ENCODE measurements at regions not wholly inside any gene's neighbourhood (a gene's known extent, or its start where the extent isn't known, plus 50 kb on each side); places are given as distances from the start of the nearest gene placed in this dataset.
"Not testable (repeated sequence)": the region's sequence is repeated elsewhere in the genome, so short reads cannot be mapped to it uniquely, and the experiment has no call there.

DNA sequence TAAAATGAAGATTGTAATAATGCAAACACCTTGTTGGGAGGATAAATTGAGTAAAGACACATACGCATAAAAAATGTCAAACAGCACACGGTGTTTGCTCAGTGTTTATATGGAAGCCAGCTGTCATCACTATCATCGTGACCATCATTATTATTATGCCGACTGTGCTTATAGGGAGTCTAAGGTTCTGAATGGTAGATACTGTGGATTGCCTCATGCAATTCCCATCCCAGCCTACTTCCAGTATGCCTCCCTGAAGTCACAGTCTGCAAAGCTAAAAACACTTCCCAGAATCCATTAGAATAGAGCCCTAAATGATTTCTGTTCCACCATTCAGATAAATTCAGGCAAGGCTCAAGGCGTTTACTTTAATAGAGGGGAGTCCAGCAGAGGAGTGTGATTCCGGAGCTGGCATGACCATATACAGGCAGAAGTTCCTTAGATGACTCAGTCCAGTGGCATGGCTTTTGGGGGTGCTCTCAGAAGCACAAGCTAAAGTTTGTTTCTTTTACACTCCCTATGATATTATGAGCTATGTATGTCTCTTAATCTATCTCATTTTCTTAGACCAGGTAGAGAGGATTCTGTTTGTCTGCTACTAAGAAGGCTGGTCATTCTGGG lies 148.7 kb downstream of the MEX3B start:
- DNase-seq = no peak

- DNase-seq = no peak
These were observed 149.5 kb downstream of the MEX3B start for GRCh38 chr15:81896356-81896755.

- no peak for DNase-seq
These were observed 150.1 kb downstream of the MEX3B start for GRCh38 chr15:81895723-81896122.

DNA sequence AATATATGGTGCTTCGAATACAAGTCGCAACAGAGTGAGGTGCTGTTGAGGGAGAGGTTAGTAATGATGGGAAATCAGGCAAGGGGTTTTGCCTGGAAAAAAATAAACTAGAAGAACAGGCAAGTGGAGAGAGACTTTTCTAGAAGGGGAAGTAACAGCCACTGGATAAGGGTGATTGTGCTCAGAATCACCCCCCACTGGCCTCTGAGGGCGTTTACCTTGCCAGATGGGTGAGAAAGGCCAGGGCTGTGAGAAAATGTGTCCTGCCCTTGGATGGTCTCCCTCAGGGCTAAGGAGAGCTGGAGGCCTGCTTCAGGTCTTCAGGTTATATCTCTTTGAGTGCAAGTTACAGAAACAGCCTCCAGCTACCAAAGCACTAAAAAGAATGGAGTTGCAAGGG lies 151.8 kb downstream of the MEX3B start:
- no peak for DNase-seq

DNA sequence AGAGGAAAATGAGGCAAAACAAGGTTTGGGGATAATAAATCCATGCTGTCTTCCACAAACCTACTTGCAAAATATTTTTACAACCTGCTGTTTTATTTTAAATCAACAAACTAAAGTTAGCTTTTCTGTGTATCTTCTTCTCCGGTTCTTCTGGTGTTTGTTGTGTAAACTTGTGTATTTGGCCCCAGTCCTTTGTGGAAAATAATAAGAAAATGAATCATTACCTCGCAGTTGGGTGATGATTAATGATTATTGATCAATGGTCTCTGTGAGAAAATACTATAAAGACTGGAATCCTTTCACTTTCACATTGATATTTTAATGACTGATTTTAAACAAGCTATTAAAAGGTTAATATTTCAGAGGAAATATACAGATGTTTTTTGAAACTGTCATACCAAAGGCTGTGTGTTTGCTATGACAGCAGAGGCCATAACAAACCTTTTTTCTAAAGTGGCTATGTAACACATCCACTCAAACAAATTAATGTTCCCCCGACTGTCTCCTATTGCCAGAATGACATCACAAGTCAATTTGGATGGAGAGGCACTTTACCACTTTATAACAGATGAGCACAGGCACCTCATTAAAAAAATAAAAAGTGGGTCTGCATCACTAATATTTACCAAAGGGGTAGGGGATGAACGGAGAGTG lies 152.5 kb downstream of the MEX3B start:
- no peak for DNase-seq

GRCh38 chr15:81890496-81890895 lies 155.3 kb downstream of the MEX3B start:
- no peak for DNase-seq

DNA sequence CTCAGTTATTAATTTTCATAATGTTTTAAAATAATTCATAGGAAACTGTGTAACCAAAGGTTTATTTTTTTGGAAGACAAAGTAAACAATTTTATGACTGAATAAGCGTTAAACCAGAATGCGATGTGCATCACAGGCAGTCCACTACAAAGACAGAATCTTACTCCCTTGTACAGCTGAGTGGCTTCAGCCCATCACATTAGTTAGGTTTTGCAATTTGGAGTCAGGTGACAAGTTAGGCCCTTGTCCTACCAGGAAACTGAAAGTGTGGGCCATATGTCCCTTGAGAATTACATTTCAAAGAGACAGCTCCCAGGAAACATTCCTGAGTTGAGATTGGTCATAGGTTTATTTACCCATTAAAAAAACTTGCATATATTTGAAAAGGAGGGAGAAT lies 156.3 kb downstream of the MEX3B start:
- DNase-seq = no peak

- no peak for DNase-seq
These were observed 156.9 kb downstream of the MEX3B start for GRCh38 chr15:81888748-81889484.

DNA sequence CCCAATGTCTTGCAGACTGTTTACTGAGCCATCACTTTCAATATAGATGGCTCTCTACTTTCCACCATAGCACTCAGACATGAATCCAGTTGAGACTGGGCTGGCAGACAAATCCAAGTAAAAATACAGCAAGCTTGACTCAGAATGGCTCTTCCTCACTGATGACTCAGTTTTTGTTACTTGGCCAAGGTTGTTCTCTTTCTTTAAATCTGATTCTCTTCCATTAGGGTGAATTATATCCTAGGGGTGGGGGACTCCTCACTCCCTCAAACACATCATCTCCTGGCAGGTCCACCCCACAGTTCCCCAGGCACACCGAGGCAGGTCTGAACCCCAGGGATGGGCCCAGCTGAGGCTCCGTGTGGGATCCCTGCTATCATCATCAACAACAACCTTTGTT lies 157.9 kb downstream of the MEX3B start:
- DNase-seq = no peak

- not testable (repeated sequence) for DNase-seq
These were observed 158.6 kb downstream of the MEX3B start for GRCh38 chr15:81887188-81887587.

DNA sequence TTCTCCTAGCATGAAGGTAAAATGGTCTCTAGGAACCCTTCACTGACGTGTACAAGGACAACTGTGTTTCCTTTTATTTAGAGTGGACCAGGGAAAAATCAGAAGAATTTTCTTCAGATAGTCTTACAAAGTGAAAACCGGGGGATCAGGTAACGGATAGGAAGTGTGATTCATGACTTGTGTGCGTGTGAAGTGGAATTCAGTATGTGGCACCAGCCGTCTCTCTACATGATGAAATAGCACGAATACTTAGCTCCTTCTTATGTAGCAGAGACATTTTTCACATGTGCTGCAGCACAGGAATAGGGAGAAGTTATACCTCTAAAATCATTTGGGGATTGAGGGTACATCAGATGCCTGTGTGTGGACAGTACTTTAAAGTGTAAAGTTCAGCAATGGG lies 159.2 kb downstream of the MEX3B start:
- DNase-seq = no peak

GRCh38 chr15:81886080-81886479 lies 159.7 kb downstream of the MEX3B start:
- no peak for DNase-seq

DNA sequence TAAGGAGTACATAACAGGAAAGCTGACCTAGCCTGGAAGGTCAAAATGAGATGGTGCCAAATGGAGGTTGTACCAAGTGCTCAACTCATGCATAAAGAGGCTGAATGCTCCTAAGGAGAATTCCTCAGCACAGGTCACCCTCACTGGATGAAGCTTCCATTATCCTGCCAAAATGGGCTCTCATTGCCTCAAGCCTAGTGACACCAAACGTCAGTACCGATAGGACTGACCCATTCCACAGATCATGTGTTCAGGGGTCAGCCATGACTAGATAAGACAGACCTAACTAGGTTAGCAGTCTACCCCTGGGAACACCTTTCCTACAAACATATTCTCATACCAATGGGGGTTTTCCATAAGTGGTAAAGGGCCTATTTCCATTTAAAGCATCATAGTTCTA lies 160.7 kb downstream of the MEX3B start:
- no peak for DNase-seq

GRCh38 chr15:81882504-81882903 lies 163.3 kb downstream of the MEX3B start:
- no peak for DNase-seq

DNA sequence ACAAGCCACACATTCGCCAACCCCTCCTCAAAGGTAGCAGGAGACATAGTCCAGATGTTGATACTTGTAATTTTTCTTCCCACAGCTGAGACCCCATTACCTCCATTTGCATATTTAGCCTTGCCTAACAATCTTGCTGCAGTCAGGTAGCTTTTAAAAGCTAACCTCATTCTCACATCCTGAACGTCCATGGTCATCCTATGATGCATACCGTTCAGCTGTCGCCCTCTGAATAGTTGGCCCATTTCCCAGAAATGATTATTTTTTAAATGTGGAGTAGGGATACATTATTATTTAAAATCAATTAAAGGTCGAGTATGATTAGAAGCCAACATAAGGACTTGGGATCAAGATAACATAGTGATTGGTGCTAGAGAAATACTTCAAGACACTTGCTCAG lies 165.0 kb downstream of the MEX3B start:
- DNase-seq = no peak

GRCh38 chr15:81880314-81880713 lies 165.5 kb downstream of the MEX3B start:
- DNase-seq = no peak

- not testable (repeated sequence) for DNase-seq
These were observed 170.1 kb downstream of the MEX3B start for GRCh38 chr15:81875717-81876116.

DNA sequence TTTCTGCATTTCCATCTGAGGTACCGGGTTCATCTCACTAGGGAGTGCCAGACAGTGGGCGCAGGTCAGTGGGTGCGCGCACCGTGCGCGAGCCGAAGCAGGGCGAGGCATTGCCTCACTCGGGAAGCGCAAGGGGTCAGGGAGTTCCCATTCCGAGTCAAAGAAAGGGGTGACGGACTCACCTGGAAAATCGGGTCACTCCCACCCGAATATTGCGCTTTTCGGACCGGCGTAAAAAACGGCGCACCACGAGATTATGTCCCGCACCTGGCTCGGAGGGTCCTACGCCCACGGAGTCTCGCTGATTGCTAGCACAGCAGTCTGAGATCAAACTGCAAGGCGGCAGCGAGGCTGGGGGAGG lies 175.1 kb downstream of the MEX3B start:
- not testable (repeated sequence) for DNase-seq

- not testable (repeated sequence) for DNase-seq
These were observed 175.6 kb downstream of the MEX3B start for GRCh38 chr15:81870062-81870745.

GRCh38 chr15:81869161-81869954 lies 176.5 kb downstream of the MEX3B start:
- no peak for DNase-seq

DNA sequence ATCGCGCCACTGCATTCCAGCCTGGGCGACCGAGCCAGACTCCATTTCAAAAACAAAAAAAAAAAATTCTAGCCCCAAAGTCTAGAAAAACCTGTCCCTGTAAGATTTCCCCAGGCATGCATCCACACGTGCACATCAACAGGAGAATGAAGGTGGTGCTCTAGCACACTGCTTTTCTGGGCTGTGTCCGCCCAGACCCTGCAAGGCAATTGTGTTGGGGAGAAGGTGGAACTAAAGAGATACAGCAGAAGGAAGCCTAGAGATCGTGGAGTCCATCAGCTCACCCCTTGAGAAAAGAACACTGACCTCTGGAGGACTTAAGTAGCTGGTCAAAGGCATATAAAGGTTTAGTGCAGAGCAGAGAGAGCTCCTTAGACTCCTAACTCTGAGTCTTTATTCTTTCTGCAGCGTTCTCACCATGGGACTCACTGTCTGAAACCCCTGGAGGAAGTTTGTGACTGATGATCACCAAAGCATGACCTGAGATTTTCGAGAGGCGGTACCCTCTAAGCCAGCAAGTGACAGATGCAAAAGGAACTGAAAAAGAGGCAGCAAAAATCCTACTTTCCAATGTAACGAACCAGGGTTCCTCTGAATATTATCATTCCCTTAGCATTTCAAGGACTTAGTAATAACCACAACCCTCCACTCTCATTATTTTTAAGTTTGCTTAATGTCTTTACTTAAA lies 179.8 kb downstream of the MEX3B start:
- no peak for DNase-seq

DNA sequence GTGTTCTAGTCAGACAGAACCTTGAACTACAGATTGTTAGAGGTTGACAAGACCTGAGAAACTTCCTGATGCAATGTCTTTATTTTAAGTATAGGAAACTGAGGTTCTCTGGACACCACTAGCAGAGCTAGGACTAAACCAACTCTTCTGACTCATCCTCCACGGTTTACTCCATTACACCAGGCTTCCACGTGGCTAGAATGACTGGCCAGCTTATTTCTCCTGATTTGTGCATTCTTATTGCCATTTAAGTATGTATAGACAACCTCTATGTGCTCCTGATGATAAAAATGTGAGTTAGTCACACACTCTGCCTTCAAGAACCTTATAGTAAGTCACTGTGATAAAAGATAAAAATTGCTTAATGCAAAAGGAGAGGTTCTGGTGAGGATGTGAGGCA lies 182.7 kb downstream of the MEX3B start:
- no peak for DNase-seq
